Omental fat pad (tissue), 3 donors: ENCODE measurements at regions not wholly inside any gene's neighbourhood (a gene's known extent, or its start where the extent isn't known, plus 50 kb on each side); places are given as distances from the start of the nearest gene placed in this dataset.

Source experiments
- ATAC-seq: fragments of 150-250 bp; one replicate; pipeline ENCODE4 v1.9.1; 2016; ENCODE audit warnings: mild to moderate bottlenecking, moderate library complexity; ENCODE audit not compliant: low FRiP score
- DNase-seq: peaks from one replicate; pipeline ENCODE4 v3.0.0-alpha.2; 2019; ENCODE audit warnings: low spot score
- TF ChIP-seq, protein P1 (sequence below), 3 donors: fragments of 450-650 bp; IDR thresholded peaks; one replicate each; pipeline ENCODE4 v1.5.1; 2016 to 2017; ENCODE audit warnings: antibody characterized with exemption in 3 of 3, mild to moderate bottlenecking in 3 of 3, moderate library complexity in 2 of 3

DNA sequence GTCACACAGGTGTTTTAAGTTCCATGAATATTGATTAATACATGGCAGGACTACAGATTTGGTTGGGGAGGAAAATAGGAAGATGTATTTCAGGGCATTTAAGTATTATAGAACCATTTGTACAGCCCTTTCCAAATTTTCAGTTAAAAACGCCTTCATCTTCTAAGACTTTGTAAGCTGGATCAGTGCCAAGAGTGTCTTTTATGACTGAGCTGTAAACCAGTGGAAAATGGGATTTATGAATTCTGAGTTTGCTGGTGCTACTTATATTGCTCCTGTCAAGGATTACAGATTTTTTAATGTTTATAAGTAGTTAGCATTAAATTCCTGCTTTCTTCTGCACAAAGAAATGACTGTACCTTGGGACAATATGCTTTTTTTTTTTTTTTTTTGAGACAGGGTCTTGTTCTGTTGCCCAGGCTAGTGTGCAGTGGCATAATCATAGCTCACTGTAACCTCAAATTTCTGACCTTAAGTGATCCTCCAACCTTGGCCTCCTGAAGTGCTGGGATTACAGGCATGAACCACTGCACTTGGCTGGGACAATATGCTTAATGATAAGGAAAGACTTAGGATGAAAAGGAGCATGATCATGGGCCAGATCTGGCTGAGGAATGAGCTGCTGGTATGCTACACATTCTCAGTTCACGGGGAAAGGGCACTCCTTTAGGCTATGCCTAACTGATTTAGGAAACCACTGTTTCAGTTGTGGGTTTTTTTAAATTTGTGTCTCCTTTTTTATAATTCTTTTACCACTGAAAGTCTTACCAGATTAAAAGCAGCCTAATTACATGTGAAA, 113.6 kb upstream of the MTNR1B start:
- ATAC-seq (no peak), DNase-seq (no peak)
- TF ChIP-seq, protein P1, sequence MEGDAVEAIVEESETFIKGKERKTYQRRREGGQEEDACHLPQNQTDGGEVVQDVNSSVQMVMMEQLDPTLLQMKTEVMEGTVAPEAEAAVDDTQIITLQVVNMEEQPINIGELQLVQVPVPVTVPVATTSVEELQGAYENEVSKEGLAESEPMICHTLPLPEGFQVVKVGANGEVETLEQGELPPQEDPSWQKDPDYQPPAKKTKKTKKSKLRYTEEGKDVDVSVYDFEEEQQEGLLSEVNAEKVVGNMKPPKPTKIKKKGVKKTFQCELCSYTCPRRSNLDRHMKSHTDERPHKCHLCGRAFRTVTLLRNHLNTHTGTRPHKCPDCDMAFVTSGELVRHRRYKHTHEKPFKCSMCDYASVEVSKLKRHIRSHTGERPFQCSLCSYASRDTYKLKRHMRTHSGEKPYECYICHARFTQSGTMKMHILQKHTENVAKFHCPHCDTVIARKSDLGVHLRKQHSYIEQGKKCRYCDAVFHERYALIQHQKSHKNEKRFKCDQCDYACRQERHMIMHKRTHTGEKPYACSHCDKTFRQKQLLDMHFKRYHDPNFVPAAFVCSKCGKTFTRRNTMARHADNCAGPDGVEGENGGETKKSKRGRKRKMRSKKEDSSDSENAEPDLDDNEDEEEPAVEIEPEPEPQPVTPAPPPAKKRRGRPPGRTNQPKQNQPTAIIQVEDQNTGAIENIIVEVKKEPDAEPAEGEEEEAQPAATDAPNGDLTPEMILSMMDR (IDR thresholded peaks at IDR 0.05) = no peak

DNA sequence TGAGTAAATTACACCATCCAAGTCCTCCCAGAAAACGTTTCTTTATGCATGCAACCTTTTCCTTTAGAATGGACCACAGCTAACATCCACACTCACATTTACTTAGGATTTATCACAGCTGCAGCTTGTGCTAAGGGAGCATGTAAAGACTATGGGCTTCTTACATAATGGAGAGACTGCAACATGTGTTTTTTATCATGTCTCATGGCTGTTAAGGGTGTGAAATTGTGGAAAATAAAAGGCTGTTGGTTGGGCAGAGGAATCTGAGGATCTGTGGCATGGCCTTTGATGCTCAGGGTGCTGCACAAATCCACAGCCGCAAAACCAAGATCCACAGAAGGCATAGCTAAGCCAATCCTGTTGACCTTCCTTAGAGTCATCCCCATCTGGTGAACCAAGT, 112.0 kb upstream of the MTNR1B start:
- TF ChIP-seq, protein P1 (IDR thresholded peaks at IDR 0.05) = no peak
- ATAC-seq = no peak
- DNase-seq = no peak

DNA sequence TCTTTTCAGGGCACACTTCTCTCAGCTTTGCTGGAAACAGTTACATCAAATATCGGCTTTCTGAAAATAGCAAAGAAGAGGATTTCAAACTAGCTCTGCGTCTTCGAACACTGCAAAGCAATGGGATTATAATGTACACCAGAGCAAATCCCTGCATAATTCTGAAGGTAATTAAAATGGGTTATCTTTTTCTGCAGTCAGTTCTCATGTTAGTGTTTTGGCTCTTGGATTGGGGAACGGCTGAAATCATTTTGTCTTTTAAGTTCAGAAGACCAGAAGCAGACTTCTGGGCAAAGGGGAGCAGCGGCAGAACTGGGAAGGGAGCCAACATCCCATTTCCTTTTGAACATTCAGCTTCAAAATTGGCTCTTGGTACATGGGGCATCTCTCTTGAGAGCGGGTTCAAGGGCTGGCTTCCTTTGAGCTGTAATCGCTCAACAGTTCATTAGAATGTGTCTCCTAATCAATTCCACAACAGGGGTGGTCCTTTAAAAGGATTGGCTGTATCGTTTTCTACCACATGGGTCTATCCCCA, 110.2 kb upstream of the MTNR1B start:
- DNase-seq = no peak
- TF ChIP-seq, protein P1 (IDR thresholded peaks at IDR 0.05) = no peak
- ATAC-seq = no peak

DNA sequence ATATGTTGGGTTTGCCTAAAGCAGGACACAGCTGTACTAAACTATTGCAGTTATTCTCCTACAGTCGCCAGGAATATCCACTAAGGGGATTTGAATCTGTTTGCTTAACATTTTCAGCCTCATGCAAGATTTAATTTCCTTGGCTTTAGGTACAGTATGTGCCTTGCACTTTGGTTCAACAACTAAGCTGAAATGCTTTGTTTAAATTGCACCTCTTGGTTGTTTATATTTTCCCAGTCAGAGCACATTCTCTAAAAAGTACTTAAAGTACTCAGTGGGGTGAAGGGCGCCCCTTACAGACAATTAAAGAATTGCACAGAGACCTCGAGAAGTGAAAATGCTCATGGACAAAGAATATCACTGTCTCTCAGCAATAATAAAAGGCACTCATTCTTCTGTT, 107.8 kb upstream of the MTNR1B start:
- ATAC-seq = no peak
- TF ChIP-seq, protein P1 (IDR thresholded peaks at IDR 0.05) = no peak
- DNase-seq = no peak

- TF ChIP-seq, protein P1 (IDR thresholded peaks at IDR 0.05) = no peak
- no peak for DNase-seq
- ATAC-seq = no peak
These were observed 104.1 kb upstream of the MTNR1B start for GRCh38 chr11:92865352-92865751.

GRCh38 chr11:92866679-92867282, 102.7 kb upstream of the MTNR1B start:
- TF ChIP-seq, protein P1 (IDR thresholded peaks at IDR 0.05) = no peak
- DNase-seq (no peak), ATAC-seq (no peak)
